Gastrocnemius medialis (tissue), 4 donors: ENCODE measurements at regions not wholly inside any gene's neighbourhood (a gene's known extent, or its start where the extent isn't known, plus 50 kb on each side); places are given as distances from the start of the nearest gene placed in this dataset.

Experiments
- ATAC-seq, 2 donors: fragments of 150-250 bp; one replicate each; pipeline ENCODE4 v1.9.1; 2016
- DNase-seq, 2 donors: peaks; one replicate each; pipeline ENCODE4 v3.0.0-alpha.2; 2019
- H3K27ac ChIP-seq, 4 donors: fragments of 200-600 bp; sonication (generic); 1 replicate in 1 of 4; 2 replicates in 3 of 4; pipeline ENCODE4 v1.5.1; 2016 to 2018; ENCODE audit warnings: mild to moderate bottlenecking in 2 of 4, moderate library complexity in 1 of 4
- H3K27me3 ChIP-seq, 3 donors: fragments of 200-600 bp; sonication (generic) in 2 of 3; 1 replicate in 1 of 3; 2 replicates in 2 of 3; pipeline versions ENCODE4 v1.5.1 to v1.6.0; 2016 to 2019; ENCODE audit warnings: mild to moderate bottlenecking in 1 of 3, moderate library complexity in 1 of 3
- H3K36me3 ChIP-seq, 2 donors: fragments of 200-600 bp; sonication (generic) in 1 of 2; one replicate each; pipeline ENCODE4 v1.5.1; 2017 to 2018
- H3K4me1 ChIP-seq, 2 donors: fragments of 200-600 bp; sonication (generic) in 1 of 2; one replicate each; pipeline ENCODE4 v1.5.1; 2016 to 2017; ENCODE audit warnings: mild to moderate bottlenecking in 2 of 2
- H3K4me3 ChIP-seq, 4 donors: fragments of 200-600 bp; sonication (generic) in 3 of 4; 1 replicate in 1 of 4; 2 replicates in 3 of 4; pipeline ENCODE4 v1.5.1; 2016 to 2019; ENCODE audit warnings: mild to moderate bottlenecking in 2 of 4
- H3K9me3 ChIP-seq, 3 donors: fragments of 200-600 bp; sonication (generic) in 2 of 3; 1 replicate in 1 of 3; 2 replicates in 2 of 3; pipeline ENCODE4 v1.5.1; 2016 to 2019
- POLR2A ChIP-seq, 2 donors: fragments of 450-650 bp; IDR thresholded peaks; one replicate each; pipeline ENCODE4 v1.6.1; 2017; ENCODE audit warnings: antibody characterized with exemption in 2 of 2, mild to moderate bottlenecking in 2 of 2, moderate library complexity in 2 of 2
- in situ Hi-C, 4 donors: fragments of 200-750 bp; cut with MboI; loops; one replicate each; pipeline versions ENCODE4 v1.15.0 to v1.8.0; 2017; ENCODE audit warnings: low sequenced_read_pairs in 4 of 4
- intact Hi-C: fragments of 100-400 bp; cut with DNase I; formaldehyde crosslinking; loops from one replicate; pipeline ENCODE4 v1.15.1; 2023; ENCODE audit warnings: low total_unique reads
- TF ChIP-seq, protein P1 (sequence below), 5 experiments: fragments of 450-650 bp in 3 of 5; fragments of 200-600 bp in 2 of 5; sonication (generic) in 2 of 5; IDR thresholded peaks in 4 of 5; conservative IDR thresholded peaks in 1 of 5; 1 replicate in 4 of 5; 2 replicates in 1 of 5; pipeline ENCODE4 v1.5.1; 2016 to 2019; ENCODE audit warnings: antibody characterized with exemption in 5 of 5, mild to moderate bottlenecking in 3 of 5, moderate library complexity in 3 of 5

DNA sequence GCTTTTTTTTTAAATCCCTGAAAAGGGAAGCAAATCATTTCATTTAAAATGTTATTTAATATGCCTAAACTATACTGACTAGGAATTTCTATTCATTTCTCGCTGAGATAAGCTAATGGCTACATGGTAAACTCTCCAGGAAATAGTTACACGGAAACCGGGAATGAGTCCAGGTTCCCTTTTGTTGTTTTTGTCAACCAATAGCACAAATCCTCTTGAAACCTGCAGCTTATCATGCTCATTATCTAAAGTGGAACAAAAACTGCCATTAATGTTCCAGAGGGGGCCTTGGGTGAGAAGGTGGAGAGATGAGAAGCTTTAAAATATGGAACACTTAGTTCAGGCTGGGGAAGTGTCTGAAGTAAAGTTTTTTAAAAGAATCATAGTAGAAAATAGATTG, 113.5 kb upstream of the ALCAM start:
- H3K36me3 ChIP-seq = no peaks in the 10 kb centered on the region
- no peak overlapping the region for H3K4me3 ChIP-seq
- no peaks in the 10 kb centered on the region for H3K9me3 ChIP-seq
- TF ChIP-seq, protein P1, sequence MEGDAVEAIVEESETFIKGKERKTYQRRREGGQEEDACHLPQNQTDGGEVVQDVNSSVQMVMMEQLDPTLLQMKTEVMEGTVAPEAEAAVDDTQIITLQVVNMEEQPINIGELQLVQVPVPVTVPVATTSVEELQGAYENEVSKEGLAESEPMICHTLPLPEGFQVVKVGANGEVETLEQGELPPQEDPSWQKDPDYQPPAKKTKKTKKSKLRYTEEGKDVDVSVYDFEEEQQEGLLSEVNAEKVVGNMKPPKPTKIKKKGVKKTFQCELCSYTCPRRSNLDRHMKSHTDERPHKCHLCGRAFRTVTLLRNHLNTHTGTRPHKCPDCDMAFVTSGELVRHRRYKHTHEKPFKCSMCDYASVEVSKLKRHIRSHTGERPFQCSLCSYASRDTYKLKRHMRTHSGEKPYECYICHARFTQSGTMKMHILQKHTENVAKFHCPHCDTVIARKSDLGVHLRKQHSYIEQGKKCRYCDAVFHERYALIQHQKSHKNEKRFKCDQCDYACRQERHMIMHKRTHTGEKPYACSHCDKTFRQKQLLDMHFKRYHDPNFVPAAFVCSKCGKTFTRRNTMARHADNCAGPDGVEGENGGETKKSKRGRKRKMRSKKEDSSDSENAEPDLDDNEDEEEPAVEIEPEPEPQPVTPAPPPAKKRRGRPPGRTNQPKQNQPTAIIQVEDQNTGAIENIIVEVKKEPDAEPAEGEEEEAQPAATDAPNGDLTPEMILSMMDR (IDR thresholded peaks at IDR 0.05 in 4 of 5, conservative IDR thresholded peaks at IDR 0.05 in 1 of 5) = no peak
- no peak for TF ChIP-seq POLR2A (IDR thresholded peaks at IDR 0.05)
- H3K27ac ChIP-seq = no peak overlapping the region
- DNase-seq (no peak), ATAC-seq (no peak)
- in situ Hi-C loops = no loop called here
- intact Hi-C loops = no loop called here
- H3K4me1 ChIP-seq = no peaks in the 10 kb centered on the region
- no peaks in the 10 kb centered on the region for H3K27me3 ChIP-seq

DNA sequence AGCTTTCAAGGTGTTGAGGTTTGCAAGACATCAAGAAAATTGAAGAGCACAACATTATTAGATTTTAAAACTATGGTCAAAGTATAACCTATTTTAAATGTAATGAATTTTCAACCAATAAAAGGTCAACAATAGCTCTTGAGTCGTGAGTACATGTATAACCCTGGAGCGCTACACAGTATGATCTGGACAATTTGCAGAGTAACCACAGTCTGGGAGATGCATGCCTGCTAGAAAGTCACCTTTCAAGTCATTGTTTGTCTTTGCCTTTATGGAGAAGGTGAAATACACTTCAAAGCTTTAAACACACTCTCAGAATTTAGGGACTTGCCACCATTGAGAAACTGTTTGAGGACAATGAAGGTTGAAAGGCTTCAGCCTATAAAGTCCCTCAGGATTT, 112.6 kb upstream of the ALCAM start:
- in situ Hi-C loops (no loop called here), intact Hi-C loops (no loop called here)
- H3K4me3 ChIP-seq = no peak overlapping the region
- TF ChIP-seq, protein P1 (IDR thresholded peaks at IDR 0.05 in 4 of 5, conservative IDR thresholded peaks at IDR 0.05 in 1 of 5) = no peak
- no peak for TF ChIP-seq POLR2A (IDR thresholded peaks at IDR 0.05)
- ATAC-seq (no peak), DNase-seq (no peak)
- no peak overlapping the region for H3K27ac ChIP-seq
- H3K9me3 ChIP-seq = no peaks in the 10 kb centered on the region
- no peaks in the 10 kb centered on the region for H3K27me3 ChIP-seq
- H3K4me1 ChIP-seq = no peaks in the 10 kb centered on the region
- H3K36me3 ChIP-seq = no peaks in the 10 kb centered on the region

DNA sequence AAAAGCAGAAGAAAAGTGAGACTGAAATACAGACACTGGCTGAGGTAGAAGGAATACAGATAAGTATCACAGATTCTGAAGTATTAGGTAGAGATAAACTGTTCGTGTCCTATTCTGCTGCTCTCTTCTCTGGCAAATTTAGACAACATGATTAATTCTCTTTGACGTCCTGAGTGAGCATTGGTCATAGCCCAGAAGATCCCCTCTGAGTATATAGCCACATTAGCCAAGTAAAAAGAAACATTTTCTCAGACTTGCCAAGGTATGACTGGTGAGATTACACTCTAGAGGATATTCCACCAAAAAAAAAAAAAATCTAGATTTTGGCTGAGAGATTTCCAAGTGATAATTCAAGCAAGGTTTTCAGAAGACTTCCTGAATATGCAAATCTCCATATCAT, 111.4 kb upstream of the ALCAM start:
- in situ Hi-C loops = no loop called here
- H3K4me1 ChIP-seq = no peaks in the 10 kb centered on the region
- intact Hi-C loops = no loop called here
- TF ChIP-seq POLR2A (IDR thresholded peaks at IDR 0.05) = no peak
- TF ChIP-seq, protein P1 (IDR thresholded peaks at IDR 0.05 in 4 of 5, conservative IDR thresholded peaks at IDR 0.05 in 1 of 5) = no peak
- H3K27ac ChIP-seq = no peak overlapping the region
- no peak for ATAC-seq
- H3K4me3 ChIP-seq = no peak overlapping the region
- H3K27me3 ChIP-seq = no peaks in the 10 kb centered on the region
- no peaks in the 10 kb centered on the region for H3K36me3 ChIP-seq
- no peaks in the 10 kb centered on the region for H3K9me3 ChIP-seq
- no peak for DNase-seq

DNA sequence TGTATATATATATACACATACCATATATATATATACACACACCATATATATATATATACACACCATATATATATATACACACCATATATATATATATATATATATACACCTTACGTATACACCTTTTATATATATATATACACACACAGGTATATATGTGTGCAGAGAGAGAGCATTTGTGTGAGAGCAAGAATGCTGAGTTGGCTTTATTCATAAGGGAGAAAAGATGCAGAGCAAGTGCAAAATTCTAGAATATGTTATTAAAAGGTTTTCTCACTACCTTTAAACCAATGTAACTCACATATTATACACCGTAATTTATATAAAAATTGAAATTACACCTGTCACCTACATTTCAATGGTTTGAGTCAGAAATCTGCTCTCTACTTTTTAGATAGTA, 107.2 kb upstream of the ALCAM start:
- in situ Hi-C loops (no loop called here), intact Hi-C loops (no loop called here)
- ATAC-seq (no peak), DNase-seq (no peak)
- H3K27ac ChIP-seq = no peak overlapping the region
- no peaks in the 10 kb centered on the region for H3K9me3 ChIP-seq
- H3K4me1 ChIP-seq = no peaks in the 10 kb centered on the region
- TF ChIP-seq, protein P1 (IDR thresholded peaks at IDR 0.05 in 4 of 5, conservative IDR thresholded peaks at IDR 0.05 in 1 of 5) = no peak
- no peak for TF ChIP-seq POLR2A (IDR thresholded peaks at IDR 0.05)
- no peak overlapping the region for H3K4me3 ChIP-seq
- H3K36me3 ChIP-seq = no peaks in the 10 kb centered on the region
- H3K27me3 ChIP-seq = no peaks in the 10 kb centered on the region

DNA sequence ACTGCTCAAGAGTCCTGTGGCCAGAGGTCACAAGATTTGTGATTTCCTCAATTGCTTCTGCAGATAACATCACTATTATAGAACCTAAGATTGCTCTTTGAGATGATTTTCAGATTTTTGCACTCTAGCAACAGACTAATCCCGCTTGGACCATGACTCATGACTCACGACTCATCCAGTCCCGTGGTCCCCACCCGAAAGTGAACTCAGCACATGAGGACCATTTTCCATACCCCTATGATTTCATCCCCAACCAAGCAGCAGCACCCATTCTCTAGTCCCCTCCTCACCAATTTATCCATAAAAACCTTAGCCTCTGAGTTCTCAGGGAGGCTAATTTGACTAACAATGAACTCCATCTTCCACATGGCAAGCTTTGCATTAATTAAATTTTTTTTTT, 106.3 kb upstream of the ALCAM start:
- no peaks in the 10 kb centered on the region for H3K4me1 ChIP-seq
- intact Hi-C loops (no loop called here), in situ Hi-C loops (no loop called here)
- DNase-seq (no peak), ATAC-seq (no peak)
- no peaks in the 10 kb centered on the region for H3K27me3 ChIP-seq
- H3K36me3 ChIP-seq = no peaks in the 10 kb centered on the region
- no peak overlapping the region for H3K4me3 ChIP-seq
- no peaks in the 10 kb centered on the region for H3K9me3 ChIP-seq
- no peak overlapping the region for H3K27ac ChIP-seq
- TF ChIP-seq, protein P1 (IDR thresholded peaks at IDR 0.05 in 4 of 5, conservative IDR thresholded peaks at IDR 0.05 in 1 of 5) = no peak
- TF ChIP-seq POLR2A (IDR thresholded peaks at IDR 0.05) = no peak
